ENCODE measurements at regions not wholly inside any gene's neighbourhood (a gene's known extent, or its start where the extent isn't known, plus 50 kb on each side); places are given as distances from the start of the nearest gene placed in this dataset.
A peak's percentile ranks its signal among the peaks of the same experiment; 100 is the strongest.
"Not testable (repeated sequence)": the region's sequence is repeated elsewhere in the genome, so short reads cannot be mapped to it uniquely, and the experiment has no call there.

DNA sequence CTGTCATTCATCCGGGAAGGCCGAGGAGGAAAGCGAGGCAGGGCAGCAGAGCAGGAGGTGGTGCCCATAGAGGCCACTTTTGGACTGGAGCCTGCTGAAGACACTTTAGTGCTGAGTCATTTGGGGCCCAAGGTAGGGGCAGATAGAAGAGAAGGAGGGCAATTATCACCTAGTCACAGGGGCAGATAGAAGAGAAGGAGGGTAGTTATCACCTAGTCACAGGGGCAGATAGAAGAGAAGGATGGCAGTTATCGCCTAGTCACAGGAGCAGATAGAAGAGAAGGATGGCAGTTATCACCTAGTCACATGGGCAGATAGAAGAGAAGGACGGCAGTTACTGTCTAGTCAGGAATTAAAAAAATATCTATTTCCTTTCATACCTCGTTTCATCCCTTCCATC, 1372.6 kb downstream of the FOXD4L5 start:
- DNase-seq: not testable (repeated sequence)

DNA sequence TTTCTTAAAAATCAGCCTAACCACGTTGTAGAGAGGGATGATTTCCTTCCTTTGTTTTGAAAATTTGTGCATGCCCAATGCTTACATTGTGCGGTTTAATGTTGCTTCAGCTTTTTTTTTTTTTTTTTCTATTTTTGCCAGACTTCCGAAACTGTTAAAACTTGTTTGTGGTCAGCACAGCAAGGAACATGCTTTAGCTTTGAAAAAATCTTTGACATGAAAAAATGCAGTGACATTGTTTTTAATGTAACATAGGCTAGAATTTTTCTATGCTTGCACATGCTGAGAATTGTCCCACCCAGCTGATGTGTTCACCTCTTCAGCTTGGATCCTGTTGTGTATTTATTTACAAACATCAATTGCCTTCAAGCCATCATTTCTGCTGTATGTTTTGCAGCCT, 1375.9 kb downstream of the FOXD4L5 start:
- DNase-seq: not testable (repeated sequence)

DNA sequence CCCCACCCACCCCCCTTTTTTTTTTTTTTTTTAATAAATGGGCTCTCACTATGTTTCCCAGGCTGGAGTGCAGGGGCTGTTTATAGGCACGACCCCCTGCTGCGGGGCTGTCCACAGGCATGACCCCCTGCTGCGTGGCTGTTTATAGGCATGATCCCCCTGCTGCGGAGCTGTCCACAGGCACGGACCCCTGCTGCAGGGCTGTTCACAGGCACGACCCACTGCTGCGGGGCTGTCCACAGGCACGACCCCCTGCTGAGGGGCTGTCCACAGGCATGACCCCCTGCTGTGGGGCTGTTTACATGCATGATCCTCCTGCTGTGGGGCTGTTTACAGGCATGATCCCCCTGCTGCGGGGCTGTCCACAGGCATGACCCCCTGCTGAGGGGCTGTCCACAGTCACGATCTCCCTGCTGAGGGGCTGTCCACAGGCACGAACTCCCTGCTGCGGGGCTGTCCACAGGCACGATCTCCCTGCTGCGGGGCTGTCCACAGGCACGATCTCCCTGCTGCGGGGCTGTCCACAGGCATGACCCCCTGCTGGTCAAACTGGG, 1385.3 kb downstream of the FOXD4L5 start:
- DNase-seq: not testable (repeated sequence)

GRCh38 chr9:63881386-63881785, 1403.6 kb downstream of the FOXD4L5 start:
- not testable (repeated sequence) for DNase-seq

DNA sequence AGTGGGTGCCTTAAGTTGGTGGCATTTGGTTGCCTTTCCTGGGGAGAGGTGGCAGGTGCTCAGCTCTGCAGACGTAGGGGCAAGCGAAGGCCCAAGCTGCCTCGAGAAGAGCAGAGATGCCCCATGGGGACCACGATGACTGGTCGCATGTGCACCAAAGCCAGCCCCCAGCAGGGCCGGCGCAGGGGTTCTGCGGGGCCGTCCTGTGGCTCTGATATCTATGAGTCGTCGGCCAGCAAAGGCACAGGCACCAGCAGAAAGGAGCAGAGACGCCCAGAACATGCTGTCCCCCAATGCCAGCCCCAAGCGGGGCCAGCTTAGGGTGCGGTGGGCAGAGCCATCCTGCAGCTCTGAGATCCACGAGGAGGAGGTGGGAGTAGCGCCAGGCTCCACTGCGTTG, 1408.6 kb downstream of the FOXD4L5 start:
- not testable (repeated sequence) for DNase-seq

DNA sequence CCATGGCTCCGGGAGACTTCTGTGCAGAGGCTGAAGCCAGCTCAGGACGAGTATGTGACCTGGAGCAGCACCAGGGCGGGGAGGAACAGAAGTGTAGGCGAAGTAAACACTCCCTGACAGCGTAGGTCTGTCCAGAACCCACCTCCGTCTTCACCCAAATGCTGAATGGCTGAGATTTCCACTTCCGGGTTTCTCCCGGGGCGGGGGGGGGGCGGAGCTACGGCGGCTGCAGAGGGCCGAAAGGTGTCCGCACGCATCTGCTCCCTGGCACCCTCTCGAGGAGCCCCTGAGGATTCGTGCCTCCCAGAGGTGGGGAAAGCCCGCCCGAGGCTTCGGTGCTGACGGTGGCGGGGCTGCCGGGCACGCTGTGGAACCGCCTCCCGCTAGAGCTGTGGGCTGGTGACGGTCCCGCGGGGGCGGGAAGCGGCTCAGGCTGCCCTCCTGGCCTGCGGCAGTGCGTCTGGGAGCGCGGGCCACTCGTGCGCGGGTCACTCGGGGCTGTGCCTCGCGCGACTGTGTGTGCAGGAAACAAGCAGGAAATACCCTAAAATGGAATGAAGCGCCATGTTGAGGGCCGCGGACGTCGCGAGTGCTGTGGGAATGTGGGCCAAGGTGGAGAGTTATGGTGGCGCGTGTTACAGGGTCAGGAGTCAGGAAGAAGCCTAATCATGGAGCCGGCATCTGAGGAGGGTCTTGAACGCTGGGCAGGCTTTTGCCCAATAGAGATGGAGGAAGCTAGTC, 1425.4 kb downstream of the FOXD4L5 start:
- DNase-seq: peak; percentile 16

GRCh38 chr9:63859090-63859474, 1425.9 kb downstream of the FOXD4L5 start:
- not testable (repeated sequence) for DNase-seq

- not testable (repeated sequence) for DNase-seq
These were observed 1431.8 kb downstream of the FOXD4L5 start for GRCh38 chr9:63853140-63853751.

GRCh38 chr9:63824804-63825203, 1460.2 kb downstream of the FOXD4L5 start:
- DNase-seq: not testable (repeated sequence)

DNA sequence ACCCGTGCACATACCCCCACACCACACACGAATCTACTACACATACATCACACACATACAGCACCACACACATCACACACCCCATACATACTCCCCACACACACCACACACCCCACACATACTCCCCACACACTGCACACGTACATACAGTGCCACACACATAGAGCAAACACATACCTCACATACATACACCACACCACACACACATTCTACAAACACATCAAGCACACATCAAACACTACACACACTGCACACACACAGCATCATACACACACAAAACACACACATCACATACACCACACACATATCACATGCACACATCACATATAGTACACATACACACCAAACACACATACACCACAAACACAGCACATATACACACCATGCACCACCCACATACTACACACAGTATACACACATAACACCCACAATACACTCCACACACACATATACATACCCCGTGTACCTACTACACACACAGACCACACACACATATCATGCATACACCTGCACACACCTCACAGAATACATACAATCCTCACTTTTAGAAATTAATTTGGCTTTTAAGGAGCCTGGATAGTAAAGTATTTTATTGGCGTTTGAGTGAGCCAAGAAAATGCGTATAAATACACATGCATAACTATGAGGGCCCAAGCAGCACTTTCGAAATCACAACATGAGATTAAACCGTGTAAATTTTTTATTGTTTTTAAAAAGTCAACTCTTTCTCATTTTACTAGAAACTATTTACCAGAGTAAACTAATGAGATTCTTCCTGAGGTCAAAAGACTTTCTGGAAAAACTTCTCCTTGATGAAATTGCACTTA, 1461.4 kb downstream of the FOXD4L5 start:
- DNase-seq: not testable (repeated sequence)

DNA sequence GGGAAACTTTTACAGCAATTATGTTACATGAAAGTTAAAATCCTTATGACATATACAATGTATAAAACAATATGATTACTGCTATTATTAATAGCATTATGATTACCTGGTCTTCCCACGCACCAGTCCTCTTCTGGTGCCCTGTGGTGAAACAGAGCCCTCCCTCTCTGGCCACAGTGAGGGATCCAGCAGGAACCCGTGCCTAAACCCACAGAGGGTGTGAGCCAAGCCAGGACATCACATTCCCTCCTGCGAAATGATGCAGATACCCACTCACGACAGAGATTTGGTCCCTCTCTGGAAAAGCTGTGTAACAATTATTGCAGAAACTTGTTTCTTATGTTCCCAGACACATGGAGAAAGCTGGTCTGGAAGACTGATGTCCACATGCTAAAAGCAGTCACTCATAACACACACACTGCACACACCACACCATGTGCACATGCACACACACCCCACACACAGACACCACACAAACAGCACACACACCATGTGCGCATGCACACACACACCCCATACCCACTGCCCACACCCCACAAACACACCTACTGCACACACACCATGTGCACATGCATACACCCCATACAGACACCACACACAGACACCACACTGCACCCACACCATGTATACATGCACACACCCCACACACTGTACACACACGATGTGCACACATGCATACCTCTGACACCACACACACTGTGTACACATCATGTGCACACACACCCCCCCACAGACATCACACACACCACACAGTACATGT, 1462.2 kb downstream of the FOXD4L5 start:
- DNase-seq: not testable (repeated sequence)

- DNase-seq: not testable (repeated sequence)
These were observed 1463.7 kb downstream of the FOXD4L5 start for GRCh38 chr9:63821293-63821692.

GRCh38 chr9:63820882-63821281, 1464.1 kb downstream of the FOXD4L5 start:
- DNase-seq: not testable (repeated sequence)

DNA sequence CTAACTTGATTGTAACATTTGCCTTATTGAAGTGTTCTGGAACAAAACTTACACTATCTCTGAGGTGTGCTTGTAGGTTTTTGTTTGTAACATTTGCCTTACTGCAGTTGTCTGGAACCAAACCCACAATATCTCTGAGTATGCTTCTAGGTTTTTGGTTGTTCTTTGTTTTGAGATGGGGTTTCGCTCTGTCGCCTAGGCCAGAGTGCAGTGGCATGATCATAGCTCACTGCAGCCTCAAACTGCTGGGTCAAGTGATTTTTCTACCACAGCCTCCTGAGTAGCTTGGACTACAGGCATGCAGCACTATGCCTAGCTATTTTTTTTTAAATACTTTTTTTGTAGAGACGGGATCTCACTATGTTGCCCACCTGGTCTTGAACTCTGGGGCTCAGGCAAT, 1464.6 kb downstream of the FOXD4L5 start:
- not testable (repeated sequence) for DNase-seq

GRCh38 chr9:63817622-63818518, 1467.1 kb downstream of the FOXD4L5 start:
- peak; percentile 44 for DNase-seq

- DNase-seq: peak; percentile 55
These were observed 1468.0 kb downstream of the FOXD4L5 start for GRCh38 chr9:63816751-63817621.

DNA sequence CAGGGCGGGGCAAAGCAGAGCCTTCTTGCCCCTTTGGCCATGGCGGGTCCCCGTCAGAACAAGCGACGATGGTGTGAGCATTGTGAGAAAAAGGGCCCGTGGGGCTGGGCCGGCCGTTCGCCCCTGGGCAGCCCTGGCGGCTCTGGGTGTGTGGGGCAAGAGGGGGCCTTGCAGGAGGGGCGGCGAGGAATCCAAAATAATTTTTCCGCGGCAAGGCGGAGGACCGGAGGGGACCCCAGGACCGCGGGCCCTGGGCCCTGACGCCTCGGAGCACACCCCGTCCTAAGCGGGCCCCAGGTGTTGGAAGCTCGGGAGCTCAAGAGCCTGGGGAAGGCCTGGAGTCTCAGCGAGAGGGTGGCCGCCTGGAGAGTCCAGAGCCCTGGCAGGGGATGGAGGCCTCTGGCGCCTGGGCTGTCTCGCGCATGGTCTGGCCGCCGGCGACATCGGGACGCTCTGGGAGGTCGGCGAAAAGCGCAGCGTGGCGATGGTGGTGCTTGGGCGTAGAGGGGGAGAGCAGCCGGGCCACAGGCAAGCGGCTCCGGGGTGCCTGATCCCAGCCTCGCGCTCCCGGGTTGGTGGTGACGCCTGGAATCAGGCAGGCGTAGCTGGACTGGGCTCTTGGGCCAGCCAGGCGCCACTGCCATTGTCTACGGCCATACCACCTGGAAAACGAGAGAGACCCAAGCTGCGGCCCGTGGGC, 1469.9 kb downstream of the FOXD4L5 start:
- DNase-seq: not testable (repeated sequence)

DNA sequence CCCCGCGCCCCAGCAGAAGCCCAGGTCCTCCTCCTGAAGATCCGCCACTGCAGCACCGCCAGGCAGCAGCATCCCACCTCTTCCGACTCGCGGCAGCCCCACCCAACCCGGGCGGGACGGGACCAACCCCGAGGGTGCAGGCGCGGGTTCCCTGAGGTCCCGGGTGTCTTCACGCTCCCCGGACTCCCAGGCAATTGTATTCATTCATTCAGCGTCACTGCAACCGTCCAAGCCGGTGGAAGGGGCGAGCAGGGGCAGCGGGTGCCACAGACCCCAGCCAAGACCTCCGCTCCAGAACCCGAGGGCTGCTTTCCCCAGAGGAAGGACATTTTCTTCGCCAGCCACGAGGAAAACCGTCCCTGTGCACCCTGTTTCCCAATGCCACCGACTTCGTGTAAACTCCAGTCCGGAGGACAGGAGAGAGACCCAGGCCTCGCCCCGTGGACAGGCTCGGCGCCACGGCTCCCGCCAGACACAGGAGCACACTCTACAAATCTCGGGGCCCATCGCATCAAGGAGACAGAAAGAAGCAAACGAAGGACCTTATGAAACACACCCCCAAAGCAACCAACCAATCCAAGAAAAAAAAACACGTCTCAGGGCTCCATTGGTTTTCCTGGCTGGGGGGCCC, 1471.5 kb downstream of the FOXD4L5 start:
- not testable (repeated sequence) for DNase-seq

- DNase-seq: not testable (repeated sequence)
These were observed 1472.2 kb downstream of the FOXD4L5 start for GRCh38 chr9:63812822-63813221.
